ENCODE measurements at regions not wholly inside any gene's neighbourhood (a gene's known extent, or its start where the extent isn't known, plus 50 kb on each side); places are given as distances from the start of the nearest gene placed in this dataset.

DNA sequence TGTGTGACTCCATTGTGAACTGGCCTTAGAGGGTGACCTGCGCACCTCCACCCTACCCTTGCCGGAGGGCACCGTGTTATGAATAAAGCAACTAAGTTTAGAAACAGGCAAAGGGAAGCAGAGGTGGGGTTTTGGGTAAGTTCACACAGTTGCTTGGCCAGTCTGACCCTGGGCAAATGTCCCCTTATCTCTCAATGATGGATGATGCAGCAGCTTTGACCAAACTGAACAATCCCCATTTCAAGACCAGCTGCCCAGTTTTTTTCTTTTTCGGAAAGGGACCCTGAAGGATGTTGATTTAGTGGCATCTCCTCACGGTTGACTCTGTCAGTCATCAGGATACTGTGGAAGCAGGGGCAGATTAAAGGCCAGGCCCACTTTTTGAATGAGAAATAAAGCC is 68.7 kb upstream of the PRDM1 start:
- CTCF ChIA-PET (ENCODE audit: unreplicated experiment), result no interaction called here
- no peaks in the 10 kb centered on the region for H3K9me3 ChIP-seq (ENCODE audit: low read length)
- no peak overlapping the region for H3K4me3 ChIP-seq (ENCODE audit: low read depth, low read length, poor library complexity, severe bottlenecking)
- DNase-seq (ENCODE audit: low spot score), result no peak
- H3K36me3 ChIP-seq (ENCODE audit: insufficient read depth, low read length), result no peaks in the 10 kb centered on the region
- no peak overlapping the region for H3K27ac ChIP-seq (ENCODE audit: low read depth, low read length, poor library complexity, severe bottlenecking)
- H3K4me2 ChIP-seq (ENCODE audit: low read length), result no peak overlapping the region
- H3K9me2 ChIP-seq (ENCODE audit: insufficient read depth, low read length), result no peaks in the 10 kb centered on the region
- POLR2A ChIA-PET, result interaction anchor here (1.0 to 1.1 kb wide), 3 partner anchors 12 to 56 kb away, joined by 3 to 4 read pairs (median 3); no protein-coding TSS in a partner anchor
- H2AFZ ChIP-seq (ENCODE audit: low read length), result no peak overlapping the region
- no peaks in the 10 kb centered on the region for H3K79me2 ChIP-seq (ENCODE audit: insufficient read depth, low read depth, low read length)
- no peak for TF ChIP-seq EZH2phosphoT487 (IDR thresholded peaks at IDR 0.05; ENCODE audit: borderline replicate concordance, low read depth, low read length)
- TF ChIP-seq, protein P1, sequence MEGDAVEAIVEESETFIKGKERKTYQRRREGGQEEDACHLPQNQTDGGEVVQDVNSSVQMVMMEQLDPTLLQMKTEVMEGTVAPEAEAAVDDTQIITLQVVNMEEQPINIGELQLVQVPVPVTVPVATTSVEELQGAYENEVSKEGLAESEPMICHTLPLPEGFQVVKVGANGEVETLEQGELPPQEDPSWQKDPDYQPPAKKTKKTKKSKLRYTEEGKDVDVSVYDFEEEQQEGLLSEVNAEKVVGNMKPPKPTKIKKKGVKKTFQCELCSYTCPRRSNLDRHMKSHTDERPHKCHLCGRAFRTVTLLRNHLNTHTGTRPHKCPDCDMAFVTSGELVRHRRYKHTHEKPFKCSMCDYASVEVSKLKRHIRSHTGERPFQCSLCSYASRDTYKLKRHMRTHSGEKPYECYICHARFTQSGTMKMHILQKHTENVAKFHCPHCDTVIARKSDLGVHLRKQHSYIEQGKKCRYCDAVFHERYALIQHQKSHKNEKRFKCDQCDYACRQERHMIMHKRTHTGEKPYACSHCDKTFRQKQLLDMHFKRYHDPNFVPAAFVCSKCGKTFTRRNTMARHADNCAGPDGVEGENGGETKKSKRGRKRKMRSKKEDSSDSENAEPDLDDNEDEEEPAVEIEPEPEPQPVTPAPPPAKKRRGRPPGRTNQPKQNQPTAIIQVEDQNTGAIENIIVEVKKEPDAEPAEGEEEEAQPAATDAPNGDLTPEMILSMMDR (conservative IDR thresholded peaks at IDR 0.05; ENCODE audit: low read length), result no peak
- no peaks in the 10 kb centered on the region for H3K4me1 ChIP-seq (ENCODE audit: insufficient read depth, low read length, poor library complexity, severe bottlenecking)
- intact Hi-C loops (cut with micrococcal nuclease; ENCODE audit: unreplicated experiment), result no loop called here
- no TSS peak for BruUV-seq (replicated peaks)
- H4K20me1 ChIP-seq (ENCODE audit: insufficient read depth, low read length), result no peaks in the 10 kb centered on the region

DNA sequence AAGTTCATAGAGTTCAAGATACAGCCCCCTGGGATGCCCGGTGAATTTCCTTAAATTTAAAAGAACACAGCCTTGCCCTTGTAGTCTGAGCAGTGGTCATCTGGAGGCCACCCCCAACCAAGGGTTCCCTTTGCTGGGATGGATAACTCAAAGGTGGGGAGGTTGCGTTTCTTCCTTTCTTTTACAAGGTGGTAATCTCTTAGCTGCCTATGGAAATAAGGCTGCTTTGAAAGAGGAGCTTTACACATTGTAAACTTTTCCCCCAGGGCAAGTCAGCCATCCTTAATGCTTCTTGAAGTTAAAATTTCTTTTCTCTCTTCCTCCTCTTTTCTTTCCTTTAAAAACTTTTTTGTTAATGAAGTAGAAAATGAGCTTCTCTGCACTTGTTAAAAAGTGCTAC is 71.2 kb upstream of the PRDM1 start:
- no peaks in the 10 kb centered on the region for H3K79me2 ChIP-seq (ENCODE audit: insufficient read depth, low read depth, low read length)
- DNase-seq (ENCODE audit: low spot score), result no peak
- H3K9me3 ChIP-seq (ENCODE audit: low read length), result no peaks in the 10 kb centered on the region
- H3K9me2 ChIP-seq (ENCODE audit: insufficient read depth, low read length), result no peaks in the 10 kb centered on the region
- H3K4me2 ChIP-seq (ENCODE audit: low read length), result no peak overlapping the region
- H3K36me3 ChIP-seq (ENCODE audit: insufficient read depth, low read length), result no peaks in the 10 kb centered on the region
- POLR2A ChIA-PET, result interaction anchor here (0.9 kb wide), 1 partner anchor 31 kb away, joined by 6 read pairs; no protein-coding TSS in a partner anchor
- intact Hi-C loops (cut with micrococcal nuclease; ENCODE audit: unreplicated experiment), result loop anchor here (5.0 kb wide), 1 partner anchor 62 kb away; no protein-coding TSS in a partner anchor
- H3K4me1 ChIP-seq (ENCODE audit: insufficient read depth, low read length, poor library complexity, severe bottlenecking), result no peaks in the 10 kb centered on the region
- CTCF ChIA-PET (ENCODE audit: unreplicated experiment), result no interaction called here
- no peaks in the 10 kb centered on the region for H4K20me1 ChIP-seq (ENCODE audit: insufficient read depth, low read length)
- H3K27ac ChIP-seq (ENCODE audit: low read depth, low read length, poor library complexity, severe bottlenecking), result no peak overlapping the region
- H3K4me3 ChIP-seq (ENCODE audit: low read depth, low read length, poor library complexity, severe bottlenecking), result no peak overlapping the region
- TF ChIP-seq, protein P1 (conservative IDR thresholded peaks at IDR 0.05; ENCODE audit: low read length), result no peak
- TF ChIP-seq EZH2phosphoT487 (IDR thresholded peaks at IDR 0.05; ENCODE audit: borderline replicate concordance, low read depth, low read length), result no peak
- no TSS peak for BruUV-seq (replicated peaks)
- H2AFZ ChIP-seq (ENCODE audit: low read length), result no peak overlapping the region; the same call in 1 of the 2 replicates

DNA sequence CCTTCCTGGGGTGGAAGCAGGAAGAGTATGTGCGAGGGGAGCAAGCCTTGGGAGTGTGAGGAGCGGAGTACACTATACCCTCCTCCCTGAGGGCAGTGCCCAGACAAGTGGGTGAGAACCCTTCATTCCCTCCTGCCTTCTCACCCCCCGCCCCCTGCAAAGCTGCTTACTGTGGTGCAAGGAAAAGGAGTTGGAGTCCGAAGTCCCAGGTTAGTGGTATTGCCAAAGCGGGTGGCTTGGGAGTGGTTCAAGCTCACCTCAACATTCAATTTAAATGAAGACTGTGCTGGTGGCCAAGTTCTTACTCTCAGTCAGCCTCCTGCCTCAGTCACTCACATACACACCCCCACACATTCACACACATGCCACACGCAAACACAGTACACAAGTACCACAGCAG is 74.7 kb upstream of the PRDM1 start:
- Histone ChIP-seq H3K4me3 (ENCODE audit: low read depth, low read length, poor library complexity, severe bottlenecking) (no peak overlapping the region), H3K9me2 (ENCODE audit: insufficient read depth, low read length) (no peaks in the 10 kb centered on the region), H3K79me2 (ENCODE audit: insufficient read depth, low read depth, low read length) (no peaks in the 10 kb centered on the region), H3K27ac (ENCODE audit: low read depth, low read length, poor library complexity, severe bottlenecking) (no peak overlapping the region), H2AFZ (ENCODE audit: low read length) (no peak overlapping the region), H3K4me2 (ENCODE audit: low read length) (no peak overlapping the region), H3K36me3 (ENCODE audit: insufficient read depth, low read length) (no peaks in the 10 kb centered on the region), H4K20me1 (ENCODE audit: insufficient read depth, low read length) (no peaks in the 10 kb centered on the region), H3K4me1 (ENCODE audit: insufficient read depth, low read length, poor library complexity, severe bottlenecking) (no peaks in the 10 kb centered on the region), H3K9me3 (ENCODE audit: low read length) (no peaks in the 10 kb centered on the region)
- CTCF ChIA-PET (ENCODE audit: unreplicated experiment), result interaction anchor here (0.6 kb wide), 1 partner anchor 253 kb away, joined by 3 read pairs; no protein-coding TSS in a partner anchor
- intact Hi-C loops (cut with micrococcal nuclease; ENCODE audit: unreplicated experiment), result loop anchor here (5.0 kb wide), 1 partner anchor 66 kb away; no protein-coding TSS in a partner anchor
- POLR2A ChIA-PET, result interaction anchor here (0.6 to 1.4 kb wide), 5 partner anchors 8 to 119 kb away, joined by 3 to 7 read pairs (median 4); no protein-coding TSS in a partner anchor
- TF ChIP-seq, protein P1 (conservative IDR thresholded peaks at IDR 0.05; ENCODE audit: low read length), result no peak
- no peak for TF ChIP-seq EZH2phosphoT487 (IDR thresholded peaks at IDR 0.05; ENCODE audit: borderline replicate concordance, low read depth, low read length)
- BruUV-seq (replicated peaks), result no TSS peak
- no peak for DNase-seq (ENCODE audit: low spot score)

Measured in OCI-LY7 (cell line).